ENCODE measurements at regions not wholly inside any gene's neighbourhood (a gene's known extent, or its start where the extent isn't known, plus 50 kb on each side); places are given as distances from the start of the nearest gene placed in this dataset.

GRCh38 chr20:56783826-56784225 lies 154.7 kb downstream of the TFAP2C start:
- Histone ChIP-seq H3K9me2 (ENCODE audit: insufficient read depth) (no peaks in the 10 kb centered on the region), H3K9ac (ENCODE audit: low read length) (no peak overlapping the region), H3K27ac (ENCODE audit: low read depth, low read length) (no peak overlapping the region), H4K20me1 (ENCODE audit: insufficient read depth) (no peaks in the 10 kb centered on the region), H3K27me3 (ENCODE audit: insufficient read depth, low read length) (no peaks in the 10 kb centered on the region), H3K79me2 (ENCODE audit: insufficient read depth, low read length) (no peaks in the 10 kb centered on the region), H3K36me3 (ENCODE audit: control insufficient read depth in 1 of 2, insufficient read depth in 2 of 2, low read length in 2 of 2) (no peaks in the 10 kb centered on the region), H3K9me3 (ENCODE audit: control insufficient read depth in 1 of 2, insufficient read depth in 1 of 2, low read depth in 1 of 2, low read length in 2 of 2) (no peaks in the 10 kb centered on the region), H2AFZ (ENCODE audit: low read depth, low read length, poor library complexity, severe bottlenecking) (no peak overlapping the region), H3K4me1 (ENCODE audit: control insufficient read depth in 1 of 2, insufficient read depth in 2 of 2, low read length in 2 of 2) (peaks cover 29 to 30% of the 10 kb centered on the region in 2 experiments), H3K4me3 (replicated peaks in 1 of 2; ENCODE audit: low read depth in 1 of 2, low read length in 2 of 2) (no peak overlapping the region), H3K4me2 (ENCODE audit: low read length) (no peak overlapping the region)
- ATAC-seq (no peak), DNase-seq (ENCODE audit: low read depth, low spot score) (no peak)
- ChIA-PET POLR2A (no interaction called here), CTCF (no interaction called here), RAD21 (ENCODE audit: low non-redundant PET in 1 of 2, low total read pairs in 2 of 2, uncharacterized antibody in 2 of 2, unreplicated experiment in 2 of 2) (no interaction called here)
- no TSS peak for BruUV-seq (replicated peaks)
- no peak for TF ChIP-seq ELF1 (IDR thresholded peaks at IDR 0.05; ENCODE audit: borderline replicate concordance, low read depth)
- TF ChIP-seq MAX (IDR thresholded peaks at IDR 0.05): no peak
- TF ChIP-seq TCF7L2 (IDR thresholded peaks at IDR 0.05; ENCODE audit: borderline replicate concordance, extremely low read depth, insufficient read depth, insufficient read length): no peak
- TF ChIP-seq ATF3 (IDR thresholded peaks at IDR 0.05): no peak
- TF ChIP-seq YY1 (IDR thresholded peaks at IDR 0.05; ENCODE audit: extremely low read depth, insufficient replicate concordance, low read depth, low read length): no peak
- no peak for TF ChIP-seq SIN3A (IDR thresholded peaks at IDR 0.05; ENCODE audit: low read depth)
- no peak for TF ChIP-seq SRF (IDR thresholded peaks at IDR 0.05; ENCODE audit: low read depth)
- no peak for TF ChIP-seq FOSL1 (IDR thresholded peaks at IDR 0.05; ENCODE audit: low read depth)
- TF ChIP-seq EGR1 (IDR thresholded peaks at IDR 0.05; ENCODE audit: low read depth): no peak
- TF ChIP-seq CEBPB (IDR thresholded peaks at IDR 0.05; ENCODE audit: low read depth): no peak
- TF ChIP-seq POLR2AphosphoS5 (IDR thresholded peaks at IDR 0.05; ENCODE audit: low read depth, low read length): no peak
- TF ChIP-seq CBX3 (IDR thresholded peaks at IDR 0.05; ENCODE audit: low read depth): no peak
- no peak for TF ChIP-seq ZFX (IDR thresholded peaks at IDR 0.05)
- TF ChIP-seq JUND (IDR thresholded peaks at IDR 0.05): no peak
- no peak for TF ChIP-seq CTCF (IDR thresholded peaks at IDR 0.05 in 2 of 3, conservative IDR thresholded peaks at IDR 0.05 in 1 of 3; ENCODE audit: borderline replicate concordance in 1 of 3, insufficient read depth in 1 of 3, low read depth in 2 of 3, low read length in 2 of 3)
- no peak for TF ChIP-seq EZH2phosphoT487 (IDR thresholded peaks at IDR 0.05; ENCODE audit: borderline replicate concordance)
- intact Hi-C loops (cut with micrococcal nuclease): no loop called here
